GM06990 (cell line): ENCODE measurements at regions not wholly inside any gene's neighbourhood (a gene's known extent, or its start where the extent isn't known, plus 50 kb on each side); places are given as distances from the start of the nearest gene placed in this dataset.
A peak's percentile ranks its signal among the peaks of the same experiment; 100 is the strongest.

Experiments used
- DNase-seq: peaks from one replicate; pipeline ENCODE4 v3.0.0-alpha.2; 2011; ENCODE audit not compliant: insufficient read length; ENCODE audit errors: extremely low read depth
- H3K27me3 ChIP-seq: replicated peaks from 2 replicates; pipeline ENCODE4 v1.6.0; 2011; ENCODE audit warnings: low read length; ENCODE audit not compliant: control insufficient read depth, insufficient read depth
- H3K36me3 ChIP-seq: 2 replicates; pipeline ENCODE4 v1.5.1; 2011; ENCODE audit warnings: low read length; ENCODE audit not compliant: control insufficient read depth, insufficient read depth
- H3K4me3 ChIP-seq: replicated peaks from 2 replicates; pipeline ENCODE4 v1.5.1; 2011; ENCODE audit warnings: low read depth, mild to moderate bottlenecking, control low read depth, low read length
- TF ChIP-seq, protein P1 (sequence below): IDR thresholded peaks from 2 replicates; pipeline ENCODE4 v1.5.1; 2011; ENCODE audit warnings: low read length, control low read depth, mild to moderate bottlenecking, inconsistent platforms; ENCODE audit not compliant: insufficient read depth, poor library complexity, severe bottlenecking

DNA sequence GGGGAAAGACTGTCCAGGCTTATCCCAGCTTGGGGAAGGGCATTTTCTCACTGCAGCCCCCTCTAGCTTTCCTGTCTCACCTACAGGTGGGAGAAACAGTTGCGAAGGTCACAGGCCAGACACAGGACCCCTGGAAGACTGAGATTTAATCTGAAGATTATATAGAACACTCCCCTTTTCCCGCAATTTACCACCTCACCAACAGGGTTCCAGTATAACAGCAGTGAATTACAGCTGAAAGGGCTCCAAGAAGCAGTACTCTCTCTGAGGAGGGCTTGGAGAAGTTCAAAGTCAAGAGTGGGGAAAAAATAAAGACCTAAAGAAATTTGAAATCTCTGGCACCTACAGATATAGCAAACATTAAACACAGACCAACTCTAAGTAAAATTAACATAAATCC is 111.9 kb downstream of the ANKRD60 start:
- no peak for DNase-seq

DNA sequence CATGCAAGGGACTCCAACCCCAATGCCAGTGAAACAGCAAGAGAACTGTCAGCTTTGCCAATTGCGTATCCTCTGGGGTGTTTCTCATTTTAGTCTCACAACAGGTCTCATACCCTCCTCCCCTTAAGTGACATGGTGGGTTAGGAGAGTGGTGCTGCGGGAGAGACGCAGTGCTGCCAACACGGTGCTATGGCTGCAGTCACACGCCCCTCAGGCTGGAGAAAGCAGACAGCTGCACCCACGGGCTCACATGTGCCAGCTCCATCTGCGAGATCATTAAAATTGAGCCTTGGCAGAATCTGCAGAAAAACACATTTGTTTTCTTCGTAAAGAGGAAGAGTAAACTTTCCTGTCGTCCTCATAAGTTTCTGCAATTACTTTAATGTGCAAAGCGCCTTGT is 114.7 kb downstream of the ANKRD60 start:
- DNase-seq: peak; percentile 15
- Histone ChIP-seq H3K27me3 (no peaks in the 10 kb centered on the region), H3K4me3 (no peak overlapping the region), H3K36me3 (no peaks in the 10 kb centered on the region)
- TF ChIP-seq, protein P1, sequence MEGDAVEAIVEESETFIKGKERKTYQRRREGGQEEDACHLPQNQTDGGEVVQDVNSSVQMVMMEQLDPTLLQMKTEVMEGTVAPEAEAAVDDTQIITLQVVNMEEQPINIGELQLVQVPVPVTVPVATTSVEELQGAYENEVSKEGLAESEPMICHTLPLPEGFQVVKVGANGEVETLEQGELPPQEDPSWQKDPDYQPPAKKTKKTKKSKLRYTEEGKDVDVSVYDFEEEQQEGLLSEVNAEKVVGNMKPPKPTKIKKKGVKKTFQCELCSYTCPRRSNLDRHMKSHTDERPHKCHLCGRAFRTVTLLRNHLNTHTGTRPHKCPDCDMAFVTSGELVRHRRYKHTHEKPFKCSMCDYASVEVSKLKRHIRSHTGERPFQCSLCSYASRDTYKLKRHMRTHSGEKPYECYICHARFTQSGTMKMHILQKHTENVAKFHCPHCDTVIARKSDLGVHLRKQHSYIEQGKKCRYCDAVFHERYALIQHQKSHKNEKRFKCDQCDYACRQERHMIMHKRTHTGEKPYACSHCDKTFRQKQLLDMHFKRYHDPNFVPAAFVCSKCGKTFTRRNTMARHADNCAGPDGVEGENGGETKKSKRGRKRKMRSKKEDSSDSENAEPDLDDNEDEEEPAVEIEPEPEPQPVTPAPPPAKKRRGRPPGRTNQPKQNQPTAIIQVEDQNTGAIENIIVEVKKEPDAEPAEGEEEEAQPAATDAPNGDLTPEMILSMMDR: no peak

More for the DNA sequence above, 111.9 kb downstream of the ANKRD60 start:
- H3K27me3 ChIP-seq: no peaks in the 10 kb centered on the region
- no peaks in the 10 kb centered on the region for H3K36me3 ChIP-seq
- no peak overlapping the region for H3K4me3 ChIP-seq
- TF ChIP-seq, protein P1: no peak

DNA sequence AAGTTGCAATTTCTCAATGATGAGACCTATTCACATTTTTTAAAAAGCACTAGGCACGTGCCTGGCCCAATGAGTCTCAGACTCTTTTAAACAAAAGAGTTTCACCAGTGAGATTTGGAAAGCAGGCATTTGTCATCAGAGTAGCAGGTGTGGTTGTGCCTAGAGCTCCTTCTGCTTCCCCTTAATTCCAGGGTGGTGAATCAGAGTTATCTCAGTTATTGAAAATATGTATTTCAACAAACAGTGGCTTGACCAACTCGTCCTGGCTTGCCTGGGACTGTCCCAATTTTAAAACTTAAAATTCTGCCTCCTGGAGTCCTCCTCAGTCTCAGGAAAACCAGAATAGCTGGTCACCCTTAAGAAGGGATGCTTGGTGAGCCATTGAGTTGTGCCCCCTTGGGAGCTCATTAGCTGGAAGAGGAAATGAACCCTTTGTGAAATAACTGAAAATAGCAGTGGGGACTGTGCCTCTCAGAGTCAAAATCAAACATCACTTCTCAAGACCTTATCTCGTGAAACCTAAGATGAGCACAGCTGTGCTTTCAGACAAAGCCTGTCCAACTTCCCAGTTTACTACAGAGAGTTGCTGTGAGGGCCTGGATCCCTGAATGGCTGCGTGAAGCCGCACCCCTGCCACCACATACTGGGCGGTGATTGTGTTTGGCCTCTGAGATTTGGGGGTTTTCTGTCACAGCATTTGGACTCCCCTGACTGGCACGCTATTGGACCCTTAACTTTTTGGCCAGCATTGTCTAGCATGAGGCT is 116.3 kb downstream of the ANKRD60 start:
- peak; percentile 72 for DNase-seq
- Histone ChIP-seq H3K27me3 (no peaks in the 10 kb centered on the region), H3K4me3 (no peak overlapping the region), H3K36me3 (no peaks in the 10 kb centered on the region)
- TF ChIP-seq, protein P1: no peak

DNA sequence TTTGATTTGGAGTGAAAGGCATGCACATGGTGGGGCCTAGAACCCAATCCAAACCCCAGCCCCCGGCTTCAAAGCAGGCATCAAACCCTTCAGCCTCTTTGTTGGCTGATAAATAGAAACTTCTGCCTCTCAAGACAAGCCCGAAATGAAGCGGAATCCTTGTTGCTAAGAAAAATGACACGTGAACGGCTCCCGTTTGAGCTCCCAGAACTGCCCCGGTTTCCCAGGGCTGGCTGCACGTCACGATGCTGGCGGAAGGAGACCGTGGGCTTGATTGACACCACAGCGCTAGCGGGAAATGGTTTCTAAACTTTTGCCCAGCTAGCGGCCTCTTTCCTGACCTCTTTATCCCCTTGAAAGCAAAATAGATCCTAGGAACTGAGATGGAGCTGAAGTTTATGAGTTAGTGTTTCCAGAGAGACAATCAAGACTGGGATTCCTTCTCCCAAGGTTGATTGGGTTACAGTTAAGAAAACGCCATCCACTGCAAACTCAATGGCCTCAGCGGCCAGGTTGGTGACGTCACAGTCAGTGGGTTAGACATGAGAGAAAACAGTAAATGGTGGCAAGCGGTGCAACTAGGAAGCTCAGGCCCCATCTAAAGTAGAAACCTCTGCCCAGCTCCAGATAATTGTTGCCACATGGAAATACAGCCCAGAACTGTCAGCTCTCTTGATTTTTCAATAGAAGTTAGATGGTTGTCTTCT is 117.0 kb downstream of the ANKRD60 start:
- TF ChIP-seq, protein P1: no peak
- Histone ChIP-seq H3K4me3 (no peak overlapping the region), H3K27me3 (no peaks in the 10 kb centered on the region), H3K36me3 (no peaks in the 10 kb centered on the region)
- no peak for DNase-seq

DNA sequence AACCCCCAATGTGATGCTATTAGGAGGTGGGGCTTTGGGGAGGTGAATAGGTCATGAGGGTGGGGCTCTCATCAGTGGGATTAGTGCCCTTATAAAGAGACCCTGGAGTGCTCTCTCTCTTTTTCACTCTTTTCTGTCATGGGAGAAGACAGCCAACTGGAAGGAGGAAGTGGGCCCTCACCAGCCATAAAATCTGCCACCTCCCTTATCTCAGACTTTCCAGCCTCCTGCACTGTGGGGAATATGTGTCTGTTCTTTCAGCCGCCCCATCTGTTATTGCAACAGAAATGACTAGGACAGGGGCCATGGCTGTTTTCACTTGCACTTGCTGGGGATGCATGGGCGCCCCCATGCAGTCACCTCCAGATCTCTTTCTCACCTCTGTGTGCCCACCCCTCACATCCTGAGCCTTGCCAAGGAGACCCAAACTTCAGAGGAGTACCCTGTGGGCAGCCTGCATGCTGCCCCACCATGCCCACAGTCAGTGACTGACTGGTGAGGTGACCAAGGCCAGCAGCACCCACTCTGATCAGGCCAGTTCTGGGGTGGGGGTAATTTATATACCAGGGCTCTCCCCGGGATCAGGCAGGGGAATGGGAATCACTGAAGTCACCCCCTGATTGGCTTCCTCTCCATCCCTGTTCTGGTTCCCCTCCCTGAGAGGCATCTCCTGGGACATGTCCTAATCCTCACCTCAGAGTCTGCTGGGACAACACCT is 118.4 kb downstream of the ANKRD60 start:
- H3K27me3 ChIP-seq: no peaks in the 10 kb centered on the region
- H3K36me3 ChIP-seq: no peaks in the 10 kb centered on the region
- TF ChIP-seq, protein P1: no peak
- no peak for DNase-seq
- no peak overlapping the region for H3K4me3 ChIP-seq
